ENCODE measurements at regions not wholly inside any gene's neighbourhood (a gene's known extent, or its start where the extent isn't known, plus 50 kb on each side); places are given as distances from the start of the nearest gene placed in this dataset.

GRCh38 chr13:94859278-94859691, 146.9 kb upstream of the SOX21 start:
- no peak overlapping the region for H3K4me3 ChIP-seq (ENCODE audit: insufficient read depth, low read length)
- DNase-seq (ENCODE audit: insufficient read length, low spot score, missing footprints), result peak; percentile 2
- H3K4me1 ChIP-seq (ENCODE audit: insufficient read depth, low read length), result peaks cover 4% of the 10 kb centered on the region
- no peaks in the 10 kb centered on the region for H3K79me2 ChIP-seq (ENCODE audit: insufficient read depth, low read length)
- H3K36me3 ChIP-seq (ENCODE audit: insufficient read depth, low read length), result no peaks in the 10 kb centered on the region
- H3K27me3 ChIP-seq (ENCODE audit: insufficient read depth, low read length), result peaks cover 26% of the 10 kb centered on the region
- H4K20me1 ChIP-seq (ENCODE audit: insufficient read depth, low read length), result no peaks in the 10 kb centered on the region
- TF ChIP-seq, protein P1, sequence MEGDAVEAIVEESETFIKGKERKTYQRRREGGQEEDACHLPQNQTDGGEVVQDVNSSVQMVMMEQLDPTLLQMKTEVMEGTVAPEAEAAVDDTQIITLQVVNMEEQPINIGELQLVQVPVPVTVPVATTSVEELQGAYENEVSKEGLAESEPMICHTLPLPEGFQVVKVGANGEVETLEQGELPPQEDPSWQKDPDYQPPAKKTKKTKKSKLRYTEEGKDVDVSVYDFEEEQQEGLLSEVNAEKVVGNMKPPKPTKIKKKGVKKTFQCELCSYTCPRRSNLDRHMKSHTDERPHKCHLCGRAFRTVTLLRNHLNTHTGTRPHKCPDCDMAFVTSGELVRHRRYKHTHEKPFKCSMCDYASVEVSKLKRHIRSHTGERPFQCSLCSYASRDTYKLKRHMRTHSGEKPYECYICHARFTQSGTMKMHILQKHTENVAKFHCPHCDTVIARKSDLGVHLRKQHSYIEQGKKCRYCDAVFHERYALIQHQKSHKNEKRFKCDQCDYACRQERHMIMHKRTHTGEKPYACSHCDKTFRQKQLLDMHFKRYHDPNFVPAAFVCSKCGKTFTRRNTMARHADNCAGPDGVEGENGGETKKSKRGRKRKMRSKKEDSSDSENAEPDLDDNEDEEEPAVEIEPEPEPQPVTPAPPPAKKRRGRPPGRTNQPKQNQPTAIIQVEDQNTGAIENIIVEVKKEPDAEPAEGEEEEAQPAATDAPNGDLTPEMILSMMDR (IDR thresholded peaks at IDR 0.05; ENCODE audit: extremely low read depth, low read depth, low read length), result no peak
- H3K9me3 ChIP-seq (ENCODE audit: low read depth, low read length), result no peaks in the 10 kb centered on the region
- no peak overlapping the region for H3K4me2 ChIP-seq (ENCODE audit: insufficient read depth, low read length)
- no peak overlapping the region for H3K27ac ChIP-seq (ENCODE audit: low read depth, low read length)
- H2AFZ ChIP-seq (ENCODE audit: low read length), result no peak overlapping the region

DNA sequence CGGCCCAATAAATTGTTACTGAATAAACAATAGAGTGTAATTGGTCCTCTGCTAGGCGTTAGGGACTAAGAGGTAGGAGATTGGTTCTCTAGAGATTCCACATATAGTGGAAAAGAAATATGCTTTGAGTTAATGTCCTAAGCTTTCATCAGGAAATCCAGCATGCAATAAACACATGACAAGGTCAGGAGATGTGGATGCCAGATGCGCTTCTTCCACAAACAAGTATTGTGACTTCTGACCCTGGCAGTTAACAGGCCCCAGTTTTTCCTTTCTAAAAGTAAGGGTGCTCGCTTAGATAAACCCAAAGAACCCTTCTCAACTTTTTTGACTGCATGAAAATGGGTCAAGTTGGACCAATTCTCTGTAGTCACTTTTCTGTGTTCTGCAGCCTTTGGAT, 146.5 kb upstream of the SOX21 start:
- DNase-seq (ENCODE audit: insufficient read length, low spot score, missing footprints), result no peak
- H3K4me1 ChIP-seq (ENCODE audit: insufficient read depth, low read length), result peaks cover 4% of the 10 kb centered on the region
- no peak overlapping the region for H2AFZ ChIP-seq (ENCODE audit: low read length)
- H3K9me3 ChIP-seq (ENCODE audit: low read depth, low read length), result no peaks in the 10 kb centered on the region
- no peaks in the 10 kb centered on the region for H3K36me3 ChIP-seq (ENCODE audit: insufficient read depth, low read length)
- H4K20me1 ChIP-seq (ENCODE audit: insufficient read depth, low read length), result no peaks in the 10 kb centered on the region
- TF ChIP-seq, protein P1 (IDR thresholded peaks at IDR 0.05; ENCODE audit: extremely low read depth, low read depth, low read length), result no peak
- no peaks in the 10 kb centered on the region for H3K79me2 ChIP-seq (ENCODE audit: insufficient read depth, low read length)
- no peak overlapping the region for H3K27ac ChIP-seq (ENCODE audit: low read depth, low read length)
- no peak overlapping the region for H3K4me3 ChIP-seq (ENCODE audit: insufficient read depth, low read length)
- peaks cover 22% of the 10 kb centered on the region for H3K27me3 ChIP-seq (ENCODE audit: insufficient read depth, low read length)
- no peak overlapping the region for H3K4me2 ChIP-seq (ENCODE audit: insufficient read depth, low read length)

- no peak overlapping the region for H3K27ac ChIP-seq (ENCODE audit: low read depth, low read length)
- H4K20me1 ChIP-seq (ENCODE audit: insufficient read depth, low read length), result no peaks in the 10 kb centered on the region
- H2AFZ ChIP-seq (ENCODE audit: low read length), result no peak overlapping the region
- no peak overlapping the region for H3K4me3 ChIP-seq (ENCODE audit: insufficient read depth, low read length)
- no peak for DNase-seq (ENCODE audit: insufficient read length, low spot score, missing footprints)
- no peaks in the 10 kb centered on the region for H3K36me3 ChIP-seq (ENCODE audit: insufficient read depth, low read length)
- no peaks in the 10 kb centered on the region for H3K79me2 ChIP-seq (ENCODE audit: insufficient read depth, low read length)
- H3K27me3 ChIP-seq (ENCODE audit: insufficient read depth, low read length), result peaks cover 3% of the 10 kb centered on the region
- no peak overlapping the region for H3K4me2 ChIP-seq (ENCODE audit: insufficient read depth, low read length)
- no peaks in the 10 kb centered on the region for H3K4me1 ChIP-seq (ENCODE audit: insufficient read depth, low read length)
- no peaks in the 10 kb centered on the region for H3K9me3 ChIP-seq (ENCODE audit: low read depth, low read length)
- TF ChIP-seq, protein P1 (IDR thresholded peaks at IDR 0.05; ENCODE audit: extremely low read depth, low read depth, low read length), result no peak
These were observed 142.3 kb upstream of the SOX21 start for GRCh38 chr13:94854688-94855087.

DNA sequence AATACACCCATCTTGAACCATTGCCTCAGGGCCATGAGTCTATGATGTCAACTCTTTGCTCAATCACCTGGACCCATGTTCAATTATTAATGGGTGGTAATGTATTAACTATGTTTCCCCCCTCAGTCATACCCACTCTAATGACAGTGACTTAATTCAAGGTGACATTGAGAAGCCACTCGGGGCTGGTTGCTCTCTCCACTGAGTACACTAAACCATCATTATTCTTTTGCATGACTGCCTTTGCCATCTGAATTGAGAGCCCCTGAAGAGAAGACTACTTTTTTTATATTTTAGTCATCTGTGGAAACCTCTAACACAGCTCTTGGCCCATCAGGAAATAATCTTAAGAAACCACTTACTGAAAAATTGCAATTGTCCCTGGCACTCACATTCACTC, 139.2 kb upstream of the SOX21 start:
- Histone ChIP-seq H3K4me1 (ENCODE audit: insufficient read depth, low read length) (no peaks in the 10 kb centered on the region), H2AFZ (ENCODE audit: low read length) (no peak overlapping the region), H3K4me3 (ENCODE audit: insufficient read depth, low read length) (no peak overlapping the region), H3K4me2 (ENCODE audit: insufficient read depth, low read length) (no peak overlapping the region), H3K36me3 (ENCODE audit: insufficient read depth, low read length) (no peaks in the 10 kb centered on the region), H3K9me3 (ENCODE audit: low read depth, low read length) (no peaks in the 10 kb centered on the region), H3K27me3 (ENCODE audit: insufficient read depth, low read length) (peaks cover 3% of the 10 kb centered on the region), H3K27ac (ENCODE audit: low read depth, low read length) (no peak overlapping the region), H3K79me2 (ENCODE audit: insufficient read depth, low read length) (no peaks in the 10 kb centered on the region), H4K20me1 (ENCODE audit: insufficient read depth, low read length) (no peaks in the 10 kb centered on the region)
- TF ChIP-seq, protein P1 (IDR thresholded peaks at IDR 0.05; ENCODE audit: extremely low read depth, low read depth, low read length), result no peak
- DNase-seq (ENCODE audit: insufficient read length, low spot score, missing footprints), result no peak
